ENCODE measurements at regions not wholly inside any gene's neighbourhood (a gene's known extent, or its start where the extent isn't known, plus 50 kb on each side); places are given as distances from the start of the nearest gene placed in this dataset.

DNA sequence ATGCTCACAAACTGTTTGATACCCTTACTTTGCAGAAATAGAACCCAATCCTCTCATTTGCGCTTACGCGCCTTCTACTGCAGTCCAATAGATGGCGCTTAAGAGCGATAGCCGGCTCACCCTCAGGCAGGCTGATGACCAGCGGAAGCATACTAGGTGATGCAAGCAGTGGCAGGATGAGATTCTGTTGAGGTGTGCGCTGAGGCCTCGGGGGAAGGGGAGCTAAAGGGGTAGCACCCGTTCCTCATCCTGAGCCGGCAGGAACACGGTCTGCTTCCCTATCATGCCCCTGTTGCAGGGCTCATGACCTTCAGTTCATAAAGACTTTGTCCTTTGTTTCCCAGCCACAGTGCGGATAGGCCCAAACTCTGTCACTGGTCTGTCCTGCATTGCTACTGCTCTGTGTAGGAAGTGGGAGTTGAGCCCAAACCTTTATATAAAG is 628.9 kb downstream of the TLL1 start:
- DNase-seq, result no peak

- no peak for DNase-seq
These were observed 629.6 kb downstream of the TLL1 start for GRCh38 chr4:166502660-166503059.

DNA sequence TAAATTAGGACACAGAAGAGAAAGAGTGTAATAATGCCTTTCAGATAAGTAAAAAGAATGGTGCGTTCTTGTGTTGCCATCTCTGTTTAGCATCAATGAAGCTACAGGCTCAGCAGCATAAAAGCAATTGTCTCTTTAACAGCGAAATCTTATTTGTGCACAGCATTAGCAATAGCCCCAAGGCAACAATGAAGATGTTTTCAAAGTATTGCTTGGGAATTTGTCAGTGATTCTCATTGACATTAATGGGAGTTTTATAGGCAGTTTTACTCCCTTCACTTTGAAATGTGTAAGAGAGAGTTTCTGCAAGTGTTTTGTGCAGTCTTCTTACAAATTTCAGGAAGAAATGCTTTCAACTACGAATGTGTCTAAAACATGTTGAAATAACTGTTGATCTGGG is 633.0 kb downstream of the TLL1 start:
- DNase-seq, result no peak

DNA sequence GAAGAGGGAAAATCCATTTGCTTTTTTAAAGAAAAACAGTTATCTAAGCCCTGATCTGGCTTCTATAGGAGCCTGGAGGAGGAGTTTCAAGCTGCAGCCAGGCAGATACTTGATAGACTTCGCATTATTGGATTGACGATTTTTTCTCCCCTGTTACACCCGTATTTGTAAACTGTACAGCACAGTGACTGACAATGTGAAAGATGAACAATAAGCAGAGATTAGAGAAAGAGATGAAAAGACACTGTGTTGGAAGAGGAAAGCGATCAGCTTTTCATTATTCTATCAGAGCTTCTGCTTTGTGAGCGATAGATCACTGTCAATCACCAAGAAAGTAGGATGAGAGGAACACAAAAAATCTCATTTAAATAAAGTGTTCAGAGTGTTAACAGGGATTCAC is 639.2 kb downstream of the TLL1 start:
- no peak for DNase-seq

GRCh38 chr4:166518315-166518714 is 645.3 kb downstream of the TLL1 start:
- DNase-seq, result no peak

DNA sequence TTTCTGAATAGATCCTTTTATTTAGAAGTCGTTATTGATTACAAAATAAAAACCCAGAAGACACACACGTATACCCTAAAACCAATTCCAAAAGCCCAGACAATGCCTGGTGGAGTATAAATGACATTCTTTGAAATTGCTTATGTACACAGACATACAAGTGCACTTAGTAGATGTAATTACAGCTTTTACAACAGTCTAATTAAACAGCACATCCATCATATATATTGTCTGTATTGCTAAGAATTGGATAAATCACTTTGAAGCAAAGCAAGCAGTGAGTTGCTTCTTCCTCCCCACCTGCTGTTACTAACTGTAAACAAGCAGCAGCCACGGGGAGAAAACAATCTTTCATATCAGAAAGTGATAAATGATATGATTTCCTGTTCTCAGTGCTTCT is 645.7 kb downstream of the TLL1 start:
- DNase-seq, result no peak

DNA sequence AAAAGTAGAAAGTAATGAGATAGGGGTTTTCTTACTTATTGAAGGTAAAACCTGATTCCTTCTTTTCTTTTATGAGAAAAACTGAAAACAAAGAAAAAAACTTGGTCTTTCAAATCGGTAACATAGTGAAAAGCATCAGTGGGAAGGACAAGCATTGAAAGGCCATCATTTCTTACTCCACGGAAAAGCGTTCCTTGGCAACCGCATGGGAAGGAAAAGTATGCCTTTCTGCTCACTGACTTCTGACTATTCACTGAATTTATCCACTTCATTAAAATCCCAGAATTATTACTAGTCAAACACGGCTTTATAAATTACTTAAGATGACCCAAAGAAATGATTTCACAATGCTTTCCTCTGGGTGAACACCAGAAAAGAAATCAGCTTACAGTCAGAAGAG is 646.7 kb downstream of the TLL1 start:
- DNase-seq, result no peak

DNA sequence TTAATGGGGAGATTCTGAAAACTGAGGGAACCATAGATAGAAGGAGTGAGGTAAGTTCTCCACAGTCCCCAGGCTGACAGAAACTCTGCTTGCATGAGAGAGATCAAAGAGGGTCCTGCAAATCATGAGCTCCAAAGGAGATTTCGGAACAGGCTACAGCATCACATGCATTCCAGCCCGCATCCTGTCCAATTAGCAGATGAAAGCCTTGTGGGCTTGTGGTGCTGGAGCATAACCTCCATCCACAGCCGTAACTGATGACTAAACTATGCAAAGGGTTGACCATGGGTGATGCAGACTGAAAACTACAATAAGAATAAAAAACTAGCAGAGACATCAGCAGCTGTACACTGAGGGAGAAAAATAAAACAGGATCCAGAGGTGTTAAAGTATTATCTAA is 654.5 kb downstream of the TLL1 start:
- DNase-seq, result no peak

GRCh38 chr4:166531703-166532102 is 658.7 kb downstream of the TLL1 start:
- DNase-seq, result no peak

DNA sequence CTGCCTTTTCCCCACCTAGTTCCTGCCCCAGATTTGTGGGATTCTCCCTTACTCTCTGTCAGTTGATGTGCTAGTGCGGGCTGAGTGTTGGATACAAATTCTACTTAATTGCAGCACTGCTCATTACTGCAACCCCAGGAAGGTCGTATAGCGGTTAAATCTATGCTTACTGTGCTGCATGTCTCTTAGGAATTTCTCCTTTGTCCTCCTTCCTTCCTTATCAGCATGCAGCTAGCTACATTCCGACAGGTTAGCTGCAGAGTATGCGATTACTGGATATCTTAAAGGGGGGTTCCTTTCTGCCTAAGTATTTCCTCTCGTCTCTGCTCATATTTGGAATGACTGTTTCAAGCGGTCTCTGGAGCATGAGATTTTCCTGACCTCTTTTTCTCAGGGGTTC is 662.8 kb downstream of the TLL1 start:
- no peak for DNase-seq

- DNase-seq, result no peak
These were observed 665.5 kb downstream of the TLL1 start for GRCh38 chr4:166538491-166539005.

DNA sequence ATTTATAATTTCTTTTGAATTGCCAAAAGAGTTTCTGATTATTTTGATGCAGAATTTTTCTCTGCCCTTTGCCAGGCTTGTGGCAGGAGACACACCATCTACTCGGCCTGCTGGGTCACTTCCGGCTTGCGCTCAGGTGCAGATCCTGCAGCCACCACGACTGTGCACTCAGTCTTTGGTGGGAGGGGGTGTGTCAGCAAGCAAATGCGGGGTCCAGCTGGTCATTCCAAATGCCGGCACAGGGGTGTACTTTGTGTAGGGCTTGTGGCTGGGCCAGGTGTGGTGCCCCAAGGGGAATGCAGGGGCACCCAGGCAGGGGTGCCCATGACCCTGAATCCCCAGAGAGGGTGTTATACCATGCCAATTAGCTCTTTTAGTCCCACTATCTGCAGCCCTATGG is 673.0 kb downstream of the TLL1 start:
- DNase-seq, result no peak

DNA sequence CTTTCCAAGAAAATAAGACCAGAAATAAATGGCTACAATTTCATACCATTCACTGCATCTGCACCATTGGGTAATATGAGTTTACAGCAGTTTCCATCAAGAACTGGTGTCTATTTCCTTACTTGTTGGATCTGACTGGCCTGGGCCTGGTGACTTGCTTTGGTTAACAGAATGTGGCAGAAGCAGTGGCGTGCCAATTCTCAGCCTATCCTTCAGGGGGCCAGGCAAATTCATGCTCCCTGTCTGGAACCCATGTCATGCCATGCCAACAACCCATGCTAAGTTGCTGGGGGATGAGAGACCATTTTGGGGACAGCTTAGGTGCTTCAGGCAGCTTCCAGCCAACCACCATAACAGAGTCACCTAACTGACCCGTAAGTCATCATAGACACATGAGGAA is 656.7 kb downstream of the SPOCK3 start:
- no peak for DNase-seq

- no peak for DNase-seq
These were observed 648.8 kb downstream of the SPOCK3 start for GRCh38 chr4:166585491-166585890.

DNA sequence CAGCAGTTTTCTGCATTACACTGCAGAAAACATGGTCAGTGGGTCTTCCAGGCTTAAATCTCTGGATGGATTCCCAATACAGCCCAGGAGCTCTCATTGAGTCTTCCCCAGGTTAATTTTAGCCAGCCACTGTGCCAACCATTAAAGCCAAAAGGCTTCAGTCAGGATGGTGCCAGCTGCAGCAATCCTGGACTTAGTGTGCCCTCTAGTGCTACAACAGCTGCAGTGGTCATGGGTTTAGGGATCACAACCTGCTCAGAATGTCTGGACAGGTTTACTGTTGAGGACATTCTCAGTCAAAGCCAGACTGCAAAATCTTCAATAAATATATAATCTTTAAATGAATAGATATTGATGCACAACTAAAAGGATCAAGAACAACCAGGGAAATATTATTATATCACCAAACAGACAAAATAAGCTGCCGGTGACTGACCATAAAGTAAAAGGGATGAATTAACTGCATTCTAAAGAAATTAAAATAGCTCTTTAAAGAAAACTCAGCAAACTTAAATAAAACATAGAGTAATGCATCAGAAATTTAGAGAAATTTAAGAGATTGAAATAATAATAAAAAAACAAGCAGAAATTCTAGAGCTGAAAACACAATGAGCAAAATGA is 639.9 kb downstream of the SPOCK3 start:
- DNase-seq, result no peak

DNA sequence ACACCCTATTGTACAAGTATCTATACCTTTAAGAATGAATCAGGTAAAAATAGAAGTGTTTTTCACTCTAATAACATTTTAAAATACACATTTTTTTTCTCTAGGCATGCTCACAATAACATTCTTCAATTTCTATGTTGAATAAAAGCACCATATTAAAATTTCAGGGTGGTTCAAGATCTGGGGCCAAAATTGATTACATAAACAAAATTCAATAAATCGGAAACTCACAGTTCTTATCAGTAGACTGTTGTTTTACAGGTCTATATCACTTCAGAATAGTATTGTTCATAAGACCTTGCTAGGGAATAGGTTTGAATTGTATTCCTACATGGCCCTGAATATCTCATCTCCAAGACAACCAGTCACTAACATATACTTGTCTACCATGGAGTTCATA is 634.0 kb downstream of the SPOCK3 start:
- no peak for DNase-seq

- DNase-seq, result no peak
These were observed 632.2 kb downstream of the SPOCK3 start for GRCh38 chr4:166602068-166602467.

GRCh38 chr4:166622425-166622977 is 611.8 kb downstream of the SPOCK3 start:
- DNase-seq, result no peak

GRCh38 chr4:166625018-166625637 is 609.2 kb downstream of the SPOCK3 start:
- DNase-seq, result no peak

DNA sequence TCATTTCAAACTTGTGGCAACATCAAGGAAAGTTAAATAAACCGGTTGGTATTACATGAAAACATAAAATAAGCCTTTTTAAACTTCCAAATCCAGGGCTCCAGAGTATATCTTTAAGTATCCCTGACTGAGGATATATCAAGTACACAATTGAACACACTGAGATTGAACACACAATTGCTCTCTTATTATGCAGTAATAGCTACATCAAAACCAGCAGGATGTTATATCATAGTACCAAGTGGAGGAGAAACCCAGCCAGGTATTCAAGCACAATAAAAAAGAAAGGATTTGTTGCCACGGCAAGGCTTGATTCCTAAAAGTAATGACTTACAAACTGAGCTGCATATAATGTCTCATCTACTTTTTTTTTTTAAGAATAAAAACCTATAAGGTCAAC is 605.8 kb downstream of the SPOCK3 start:
- DNase-seq, result no peak

DNA sequence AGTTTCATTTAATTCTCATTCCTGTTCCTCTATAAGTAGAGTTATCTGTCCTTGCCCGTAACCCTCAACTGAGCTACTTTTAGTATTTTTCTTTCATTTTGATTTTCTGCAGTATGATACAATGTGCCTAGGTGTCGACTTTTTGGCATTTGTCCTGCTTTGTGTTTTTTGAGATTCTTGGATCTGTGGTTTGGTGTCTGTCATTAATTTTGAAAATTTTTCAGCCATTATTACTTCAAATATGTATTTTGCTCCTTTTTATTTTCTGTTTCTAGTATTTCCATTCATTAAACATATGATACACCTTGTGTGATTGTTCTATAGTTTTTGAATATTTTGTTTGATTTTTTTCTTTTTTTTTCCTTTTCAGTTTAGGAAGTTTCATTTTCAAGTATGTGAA is 598.9 kb downstream of the SPOCK3 start:
- DNase-seq, result no peak

DNA sequence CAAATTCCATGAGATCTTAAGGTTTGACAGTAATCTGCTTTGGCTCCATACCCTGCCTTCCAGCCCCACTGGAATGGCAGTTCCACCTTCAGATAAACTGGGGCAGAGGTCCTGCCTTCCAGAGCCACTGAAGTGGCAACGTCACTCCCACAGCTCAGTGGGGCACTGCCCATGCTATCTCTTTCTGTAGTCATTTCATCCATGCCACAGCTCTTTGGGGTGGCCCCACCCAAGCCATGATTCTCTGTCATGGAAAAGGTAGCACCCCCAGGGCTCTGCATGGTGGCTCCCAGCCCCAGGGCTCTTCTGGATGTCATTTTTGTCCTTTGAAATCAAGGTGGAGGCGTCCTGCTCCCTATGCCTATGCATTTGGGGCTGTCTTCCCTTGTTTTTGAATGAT is 596.5 kb downstream of the SPOCK3 start:
- no peak for DNase-seq

DNA sequence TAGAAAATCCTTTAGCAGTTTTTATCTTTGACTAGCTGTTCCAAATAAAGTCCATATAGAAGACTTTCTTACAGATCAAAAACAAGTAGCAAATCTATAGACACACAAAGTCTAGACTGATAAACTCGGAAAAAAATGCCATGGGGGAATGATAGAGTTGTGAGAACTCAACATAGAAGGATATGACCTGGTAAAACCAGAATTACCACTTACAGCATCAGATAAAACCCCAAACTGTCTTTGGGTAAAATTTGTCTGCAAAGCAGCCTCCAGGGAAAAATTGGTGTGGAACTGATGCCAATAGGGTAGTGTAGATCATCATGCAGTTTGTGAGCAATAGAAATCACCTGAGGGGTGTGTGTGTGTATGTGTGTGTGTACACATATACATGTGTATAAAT is 579.1 kb downstream of the SPOCK3 start:
- no peak for DNase-seq

DNA sequence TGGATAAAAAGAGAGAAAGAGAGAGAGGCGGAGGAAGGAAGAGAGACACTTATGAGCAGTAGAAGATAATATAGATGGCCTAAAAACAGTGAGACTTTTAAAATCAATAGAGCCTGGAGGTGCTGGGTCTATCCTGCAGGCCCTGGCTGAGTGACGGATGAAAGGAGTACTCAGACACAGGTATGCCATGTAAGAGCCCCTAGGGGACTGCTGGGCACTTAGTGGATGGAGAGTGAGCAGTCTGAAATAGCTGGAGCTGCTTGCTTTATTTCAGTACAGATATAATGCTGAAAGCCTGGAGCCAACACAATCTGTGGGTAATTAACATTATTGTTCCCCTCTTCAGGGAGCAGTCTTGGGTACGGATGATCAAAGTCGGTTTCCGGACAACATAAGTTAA is 578.6 kb downstream of the SPOCK3 start:
- DNase-seq, result no peak

DNA sequence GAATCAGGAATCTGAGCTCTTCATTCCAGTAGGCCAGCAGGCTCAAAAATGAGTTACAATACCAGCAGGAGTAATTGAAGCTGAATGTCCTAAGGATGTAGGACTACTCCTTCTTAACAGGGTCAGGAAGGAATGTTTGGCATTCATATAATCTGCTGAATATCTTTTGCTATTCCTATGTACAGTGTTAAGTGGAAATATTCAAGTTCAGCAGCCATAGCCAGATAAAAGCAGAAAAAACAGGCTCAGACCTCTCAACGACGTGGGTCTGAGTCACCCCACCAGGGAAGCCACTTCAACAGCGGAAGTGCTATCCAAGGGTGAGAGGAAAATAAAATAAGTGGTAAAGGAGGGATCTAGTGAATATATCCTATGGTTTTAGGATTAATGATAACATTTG is 577.0 kb downstream of the SPOCK3 start:
- no peak for DNase-seq

Data from cerebellar nuclear complex (tissue), 1 donor.